SK-N-MC (cell line): ENCODE measurements at regions not wholly inside any gene's neighbourhood (a gene's known extent, or its start where the extent isn't known, plus 50 kb on each side); places are given as distances from the start of the nearest gene placed in this dataset.

ENCODE experiments used
- EZH2 ChIP-seq: fragments of 200-600 bp; sonication (generic); IDR thresholded peaks from one replicate; pipeline ENCODE4 v1.6.1; 2017; ENCODE audit warnings: antibody characterized with exemption
- POLR2AphosphoS5 ChIP-seq: IDR thresholded peaks from 2 replicates; pipeline ENCODE4 v1.6.1; 2012; ENCODE audit warnings: mild to moderate bottlenecking, low read depth, low read length, borderline replicate concordance

GRCh38 chr9:742104-742503 lies 99.4 kb upstream of the DMRT1 start:
- no peak for TF ChIP-seq EZH2
- no peak for TF ChIP-seq POLR2AphosphoS5
